AG09309 (cell line): ENCODE measurements at regions not wholly inside any gene's neighbourhood (a gene's known extent, or its start where the extent isn't known, plus 50 kb on each side); places are given as distances from the start of the nearest gene placed in this dataset.

Experiments
- DNase-seq: peaks from one replicate; pipeline ENCODE4 v3.0.0-alpha.2; 2010; ENCODE audit warnings: low read depth
- H3K4me3 ChIP-seq: 2 replicates; pipeline ENCODE4 v1.5.1; 2011; ENCODE audit warnings: mild to moderate bottlenecking, low read depth, low read length, moderate library complexity; ENCODE audit not compliant: control insufficient read depth
- TF ChIP-seq, protein P1 (sequence below): IDR thresholded peaks from 2 replicates; pipeline ENCODE4 v1.5.1; 2011; ENCODE audit warnings: mild to moderate bottlenecking, low read depth, low read length, inconsistent platforms; ENCODE audit not compliant: insufficient read depth, control insufficient read depth; ENCODE audit errors: missing control alignments

DNA sequence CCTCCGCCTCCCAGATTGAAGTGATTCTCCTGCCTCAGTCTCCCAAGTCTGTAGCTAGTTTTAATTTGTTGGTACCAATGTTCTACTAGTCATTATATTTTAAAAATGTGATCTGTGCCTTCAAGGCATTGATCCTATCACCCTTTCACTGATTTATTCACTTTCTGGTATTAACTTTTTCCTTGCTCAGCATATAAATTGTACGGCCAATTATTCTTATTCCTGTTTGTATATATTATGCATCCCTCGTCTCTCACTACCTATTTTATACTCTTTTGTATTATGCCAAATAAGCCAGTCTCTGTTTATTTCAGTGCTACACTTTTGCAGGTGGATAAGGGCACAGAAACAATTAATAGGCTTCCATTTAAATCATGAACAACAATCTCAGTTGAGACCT lies 620.2 kb upstream of the BCHE start:
- no peak overlapping the region for H3K4me3 ChIP-seq
- TF ChIP-seq, protein P1, sequence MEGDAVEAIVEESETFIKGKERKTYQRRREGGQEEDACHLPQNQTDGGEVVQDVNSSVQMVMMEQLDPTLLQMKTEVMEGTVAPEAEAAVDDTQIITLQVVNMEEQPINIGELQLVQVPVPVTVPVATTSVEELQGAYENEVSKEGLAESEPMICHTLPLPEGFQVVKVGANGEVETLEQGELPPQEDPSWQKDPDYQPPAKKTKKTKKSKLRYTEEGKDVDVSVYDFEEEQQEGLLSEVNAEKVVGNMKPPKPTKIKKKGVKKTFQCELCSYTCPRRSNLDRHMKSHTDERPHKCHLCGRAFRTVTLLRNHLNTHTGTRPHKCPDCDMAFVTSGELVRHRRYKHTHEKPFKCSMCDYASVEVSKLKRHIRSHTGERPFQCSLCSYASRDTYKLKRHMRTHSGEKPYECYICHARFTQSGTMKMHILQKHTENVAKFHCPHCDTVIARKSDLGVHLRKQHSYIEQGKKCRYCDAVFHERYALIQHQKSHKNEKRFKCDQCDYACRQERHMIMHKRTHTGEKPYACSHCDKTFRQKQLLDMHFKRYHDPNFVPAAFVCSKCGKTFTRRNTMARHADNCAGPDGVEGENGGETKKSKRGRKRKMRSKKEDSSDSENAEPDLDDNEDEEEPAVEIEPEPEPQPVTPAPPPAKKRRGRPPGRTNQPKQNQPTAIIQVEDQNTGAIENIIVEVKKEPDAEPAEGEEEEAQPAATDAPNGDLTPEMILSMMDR, result no peak
- no peak for DNase-seq

DNA sequence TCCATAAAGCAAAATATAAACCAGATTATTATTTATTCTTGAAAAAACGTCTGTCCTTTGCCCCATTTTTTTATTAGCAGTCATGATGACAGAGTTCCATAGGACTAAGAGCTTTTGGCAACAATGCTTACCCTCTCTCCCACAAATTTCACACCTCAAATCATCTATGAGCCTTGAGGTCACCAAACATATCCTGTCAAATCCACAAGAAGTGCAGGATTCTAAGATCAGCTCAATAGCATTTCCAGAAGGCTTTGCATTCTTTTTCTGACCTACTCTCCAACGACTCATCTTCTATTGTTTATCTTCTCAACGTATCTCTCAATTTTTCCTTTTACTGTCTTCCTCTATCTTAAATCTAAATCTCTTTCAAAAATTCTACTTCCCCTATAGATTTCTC lies 619.1 kb upstream of the BCHE start:
- TF ChIP-seq, protein P1, result no peak
- H3K4me3 ChIP-seq, result no peak overlapping the region

DNA sequence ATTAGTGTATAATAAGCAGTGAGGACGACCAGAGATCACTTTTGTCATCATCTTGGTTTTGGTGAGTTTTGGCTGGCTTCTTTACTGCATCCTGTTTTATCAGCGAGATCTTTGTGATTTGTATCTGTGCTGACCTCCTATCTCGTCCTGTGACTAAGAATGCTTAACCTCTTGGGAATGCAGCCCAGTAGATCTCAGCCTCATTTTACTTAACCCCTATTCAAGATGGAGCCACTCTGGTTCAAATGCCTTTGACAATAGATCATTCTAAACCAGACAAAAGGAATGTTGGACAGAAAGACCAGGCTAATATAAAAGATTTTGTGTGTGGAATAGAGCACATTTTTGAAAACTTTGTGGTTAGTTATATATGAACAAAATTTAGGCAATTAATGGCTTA lies 618.5 kb upstream of the BCHE start:
- TF ChIP-seq, protein P1, result no peak
- no peak for DNase-seq
- H3K4me3 ChIP-seq, result no peak overlapping the region

More for the DNA sequence above, 619.1 kb upstream of the BCHE start:
- no peak for DNase-seq

DNA sequence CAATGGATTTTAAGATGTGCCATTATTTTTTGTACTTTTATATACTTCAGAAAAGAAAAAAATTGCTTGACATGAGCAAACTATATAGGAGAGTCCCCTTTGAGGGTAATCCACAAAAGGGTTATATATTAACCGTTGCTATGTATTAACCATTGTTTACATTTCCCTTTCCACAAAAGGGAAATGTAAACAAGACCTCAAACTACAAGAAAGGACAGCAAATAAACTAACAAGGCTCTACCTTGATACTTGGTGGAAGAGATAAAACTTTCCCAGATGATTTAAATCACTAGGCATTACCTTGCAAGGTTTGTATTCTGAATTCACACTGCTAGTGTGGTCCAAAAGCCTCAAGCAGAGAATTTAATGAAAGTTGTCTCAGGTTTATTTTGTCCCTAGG lies 616.3 kb upstream of the BCHE start:
- TF ChIP-seq, protein P1, result no peak
- DNase-seq, result no peak
- no peak overlapping the region for H3K4me3 ChIP-seq

DNA sequence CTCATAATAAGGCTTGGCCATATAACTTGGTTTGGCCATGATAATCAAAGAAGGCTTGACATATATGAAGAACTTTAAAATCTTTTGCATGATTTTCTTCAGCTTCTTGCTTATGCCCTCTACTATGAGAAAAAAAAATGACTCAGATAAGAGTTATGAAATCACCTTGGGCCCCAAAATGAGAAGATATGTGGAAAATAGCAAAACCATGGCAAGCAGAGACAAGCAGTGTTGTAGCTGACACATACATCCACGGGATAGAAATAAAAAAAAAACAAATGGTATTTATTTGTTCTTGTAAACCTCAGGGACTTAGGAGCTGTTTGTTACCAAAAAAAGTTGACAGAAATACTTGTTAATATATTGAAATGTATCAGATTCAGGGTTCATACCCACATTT lies 614.8 kb upstream of the BCHE start:
- DNase-seq, result no peak
- TF ChIP-seq, protein P1, result no peak
- H3K4me3 ChIP-seq, result no peak overlapping the region

DNA sequence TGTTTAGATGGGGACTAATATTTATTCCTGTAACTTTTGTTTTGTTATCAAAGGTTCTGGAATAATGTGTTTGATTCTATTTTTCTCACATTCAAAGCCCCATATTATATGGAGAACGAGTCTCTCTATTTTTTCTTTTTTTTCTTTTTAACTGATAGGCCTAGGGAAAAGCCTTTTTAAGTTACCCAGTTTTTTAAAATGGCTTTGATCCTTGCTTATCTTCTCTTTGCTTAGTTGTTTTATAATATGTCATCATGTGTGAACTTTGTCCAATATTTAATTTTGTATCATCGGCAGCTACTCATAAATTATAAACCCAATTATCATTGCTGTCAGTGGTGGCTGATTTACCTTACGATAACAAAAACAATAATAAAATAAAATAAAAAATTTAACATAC lies 610.3 kb upstream of the BCHE start:
- TF ChIP-seq, protein P1, result no peak
- DNase-seq, result no peak
- H3K4me3 ChIP-seq, result no peak overlapping the region

DNA sequence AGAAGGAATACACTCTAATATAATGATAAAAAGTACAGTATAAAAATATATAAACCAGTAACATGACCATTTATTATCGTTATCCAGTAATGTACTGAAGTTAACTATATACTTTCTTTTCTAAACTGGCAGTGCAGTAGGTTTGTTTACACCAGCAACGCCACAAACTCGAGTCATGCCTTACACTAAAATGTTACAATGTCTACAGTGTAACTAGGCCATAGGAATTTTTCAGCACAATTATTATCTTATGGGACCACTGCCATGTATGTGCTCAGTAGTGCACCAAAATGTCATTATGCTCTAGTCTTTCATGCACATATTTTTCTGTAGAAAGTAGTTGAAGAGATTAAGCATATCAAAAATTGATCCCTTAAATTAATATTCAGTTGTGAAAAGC lies 609.8 kb upstream of the BCHE start:
- DNase-seq, result no peak
- no peak overlapping the region for H3K4me3 ChIP-seq
- TF ChIP-seq, protein P1, result no peak
